Suprapubic skin (tissue), 4 donors: ENCODE measurements at regions not wholly inside any gene's neighbourhood (a gene's known extent, or its start where the extent isn't known, plus 50 kb on each side); places are given as distances from the start of the nearest gene placed in this dataset.

Experiments
- DNase-seq, 2 donors: peaks; one replicate each; pipeline ENCODE4 v3.0.0-alpha.2; 2019; ENCODE audit warnings: low spot score in 2 of 2
- H3K27ac ChIP-seq: fragments of 200-600 bp; sonication (generic); one replicate; pipeline ENCODE4 v1.5.1; 2019
- H3K27me3 ChIP-seq: fragments of 200-600 bp; sonication (generic); one replicate; pipeline ENCODE4 v1.5.1; 2019
- H3K36me3 ChIP-seq: fragments of 200-600 bp; sonication (generic); one replicate; pipeline ENCODE4 v1.5.1; 2019
- H3K4me1 ChIP-seq: fragments of 200-600 bp; sonication (generic); one replicate; pipeline ENCODE4 v1.5.1; 2019
- H3K4me3 ChIP-seq: fragments of 200-600 bp; sonication (generic); one replicate; pipeline ENCODE4 v1.5.1; 2019; ENCODE audit warnings: mild to moderate bottlenecking
- H3K9me3 ChIP-seq: fragments of 200-600 bp; sonication (generic); one replicate; pipeline ENCODE4 v1.5.1; 2019
- EP300 ChIP-seq: sonication (generic); formaldehyde crosslinking; IDR thresholded peaks from one replicate; pipeline ENCODE4 v1.6.1; 2017; ENCODE audit warnings: antibody characterized with exemption
- POLR2A ChIP-seq, 2 donors: fragments of 450-650 bp; IDR thresholded peaks; one replicate each; pipeline ENCODE4 v1.6.1; 2017; ENCODE audit warnings: antibody characterized with exemption in 2 of 2, mild to moderate bottlenecking in 2 of 2, moderate library complexity in 2 of 2
- POLR2AphosphoS5 ChIP-seq, 3 donors: sonication (generic); formaldehyde crosslinking; IDR thresholded peaks; one replicate each; pipeline ENCODE4 v1.6.1; 2017; ENCODE audit warnings: antibody characterized with exemption in 3 of 3
- WGBS: methylation state at CpG from one replicate; pipeline ENCODE4 v1.1.5; 2018; 5-methylcytosine and 5-hydroxymethylcytosine counted together
- TF ChIP-seq, protein P1 (sequence below), 2 donors: fragments of 200-600 bp in 1 of 2; fragments of 450-650 bp in 1 of 2; sonication (generic) in 1 of 2; IDR thresholded peaks; one replicate each; pipeline ENCODE4 v1.5.1; 2016 to 2019; ENCODE audit warnings: antibody characterized with exemption in 2 of 2, mild to moderate bottlenecking in 1 of 2, moderate library complexity in 1 of 2

DNA sequence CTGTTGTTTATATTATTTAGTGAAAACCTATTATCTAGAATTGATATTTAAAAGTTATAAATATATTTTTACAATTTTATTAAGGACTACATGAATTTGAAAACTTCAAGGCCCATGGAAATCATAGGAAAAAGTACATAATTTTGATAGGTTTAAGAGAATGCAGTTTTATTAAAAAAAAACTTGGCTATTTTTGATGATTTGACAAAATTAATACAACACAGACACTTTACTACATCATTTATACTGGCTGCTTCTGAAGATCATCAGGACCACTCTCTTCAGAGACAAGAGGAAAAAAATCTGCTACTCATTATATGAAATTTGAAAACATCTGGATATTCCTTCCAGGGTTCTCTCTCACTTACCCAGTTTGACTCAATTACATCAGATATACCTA lies 637.7 kb downstream of the BCKDHB start:
- H3K36me3 ChIP-seq: no peaks in the 10 kb centered on the region
- TF ChIP-seq POLR2A (IDR thresholded peaks at IDR 0.05) (no peak), POLR2AphosphoS5 (IDR thresholded peaks at IDR 0.05) (no peak), EP300 (no peak)
- TF ChIP-seq, protein P1, sequence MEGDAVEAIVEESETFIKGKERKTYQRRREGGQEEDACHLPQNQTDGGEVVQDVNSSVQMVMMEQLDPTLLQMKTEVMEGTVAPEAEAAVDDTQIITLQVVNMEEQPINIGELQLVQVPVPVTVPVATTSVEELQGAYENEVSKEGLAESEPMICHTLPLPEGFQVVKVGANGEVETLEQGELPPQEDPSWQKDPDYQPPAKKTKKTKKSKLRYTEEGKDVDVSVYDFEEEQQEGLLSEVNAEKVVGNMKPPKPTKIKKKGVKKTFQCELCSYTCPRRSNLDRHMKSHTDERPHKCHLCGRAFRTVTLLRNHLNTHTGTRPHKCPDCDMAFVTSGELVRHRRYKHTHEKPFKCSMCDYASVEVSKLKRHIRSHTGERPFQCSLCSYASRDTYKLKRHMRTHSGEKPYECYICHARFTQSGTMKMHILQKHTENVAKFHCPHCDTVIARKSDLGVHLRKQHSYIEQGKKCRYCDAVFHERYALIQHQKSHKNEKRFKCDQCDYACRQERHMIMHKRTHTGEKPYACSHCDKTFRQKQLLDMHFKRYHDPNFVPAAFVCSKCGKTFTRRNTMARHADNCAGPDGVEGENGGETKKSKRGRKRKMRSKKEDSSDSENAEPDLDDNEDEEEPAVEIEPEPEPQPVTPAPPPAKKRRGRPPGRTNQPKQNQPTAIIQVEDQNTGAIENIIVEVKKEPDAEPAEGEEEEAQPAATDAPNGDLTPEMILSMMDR (IDR thresholded peaks at IDR 0.05): no peak
- no peaks in the 10 kb centered on the region for H3K27me3 ChIP-seq
- H3K27ac ChIP-seq: no peak overlapping the region
- no peak for DNase-seq
- no peak overlapping the region for H3K4me3 ChIP-seq
- H3K9me3 ChIP-seq: no peaks in the 10 kb centered on the region
- no peaks in the 10 kb centered on the region for H3K4me1 ChIP-seq

DNA sequence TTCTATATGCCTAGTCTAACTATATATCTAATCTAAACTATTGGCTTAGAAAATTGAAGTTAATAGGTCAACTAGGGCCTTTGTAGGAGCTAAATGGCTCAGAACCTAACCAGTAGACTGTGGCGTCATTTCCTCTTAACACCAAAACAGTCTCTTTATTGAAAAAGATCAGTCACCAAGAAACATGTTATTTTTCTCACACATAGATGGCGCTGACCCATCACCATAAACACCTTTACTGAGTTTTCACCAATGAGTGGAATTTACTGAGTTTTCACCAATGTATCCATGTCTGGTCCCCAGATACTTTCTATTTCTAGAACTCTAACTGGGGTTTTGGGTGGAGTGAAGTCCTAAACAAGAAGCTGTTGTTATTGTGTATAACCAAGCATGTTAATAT lies 636.0 kb downstream of the BCKDHB start:
- Histone ChIP-seq H3K4me1 (no peaks in the 10 kb centered on the region), H3K36me3 (no peaks in the 10 kb centered on the region), H3K4me3 (no peak overlapping the region), H3K27me3 (no peaks in the 10 kb centered on the region), H3K9me3 (no peaks in the 10 kb centered on the region), H3K27ac (no peak overlapping the region)
- DNase-seq: no peak
- TF ChIP-seq POLR2AphosphoS5 (IDR thresholded peaks at IDR 0.05) (no peak), EP300 (no peak), POLR2A (IDR thresholded peaks at IDR 0.05) (no peak)
- TF ChIP-seq, protein P1 (IDR thresholded peaks at IDR 0.05): no peak
- WGBS: 34% methylated on average over 2 of the region's 2 CpGs

- no peak overlapping the region for H3K27ac ChIP-seq
- DNase-seq: no peak
- no peaks in the 10 kb centered on the region for H3K36me3 ChIP-seq
- TF ChIP-seq POLR2AphosphoS5 (IDR thresholded peaks at IDR 0.05): no peak
- TF ChIP-seq POLR2A (IDR thresholded peaks at IDR 0.05): no peak
- TF ChIP-seq EP300: no peak
- TF ChIP-seq, protein P1 (IDR thresholded peaks at IDR 0.05): no peak
- no peak overlapping the region for H3K4me3 ChIP-seq
- 44% methylated on average over 2 of the region's 2 CpGs for WGBS
- no peaks in the 10 kb centered on the region for H3K4me1 ChIP-seq
- no peaks in the 10 kb centered on the region for H3K27me3 ChIP-seq
- no peaks in the 10 kb centered on the region for H3K9me3 ChIP-seq
Observed at GRCh38 chr6:80733641-80734040, 627.2 kb downstream of the BCKDHB start.

- H3K9me3 ChIP-seq: no peaks in the 10 kb centered on the region
- no peak overlapping the region for H3K27ac ChIP-seq
- no peaks in the 10 kb centered on the region for H3K27me3 ChIP-seq
- peaks cover 2% of the 10 kb centered on the region for H3K4me1 ChIP-seq
- TF ChIP-seq POLR2AphosphoS5 (IDR thresholded peaks at IDR 0.05) (no peak), EP300 (no peak), POLR2A (IDR thresholded peaks at IDR 0.05) (no peak)
- TF ChIP-seq, protein P1 (IDR thresholded peaks at IDR 0.05): no peak
- 55% methylated on average over 1 of the region's 1 CpG for WGBS
- DNase-seq: no peak
- H3K36me3 ChIP-seq: no peaks in the 10 kb centered on the region
- no peak overlapping the region for H3K4me3 ChIP-seq
Observed at GRCh38 chr6:80728830-80729229, 622.4 kb downstream of the BCKDHB start.

DNA sequence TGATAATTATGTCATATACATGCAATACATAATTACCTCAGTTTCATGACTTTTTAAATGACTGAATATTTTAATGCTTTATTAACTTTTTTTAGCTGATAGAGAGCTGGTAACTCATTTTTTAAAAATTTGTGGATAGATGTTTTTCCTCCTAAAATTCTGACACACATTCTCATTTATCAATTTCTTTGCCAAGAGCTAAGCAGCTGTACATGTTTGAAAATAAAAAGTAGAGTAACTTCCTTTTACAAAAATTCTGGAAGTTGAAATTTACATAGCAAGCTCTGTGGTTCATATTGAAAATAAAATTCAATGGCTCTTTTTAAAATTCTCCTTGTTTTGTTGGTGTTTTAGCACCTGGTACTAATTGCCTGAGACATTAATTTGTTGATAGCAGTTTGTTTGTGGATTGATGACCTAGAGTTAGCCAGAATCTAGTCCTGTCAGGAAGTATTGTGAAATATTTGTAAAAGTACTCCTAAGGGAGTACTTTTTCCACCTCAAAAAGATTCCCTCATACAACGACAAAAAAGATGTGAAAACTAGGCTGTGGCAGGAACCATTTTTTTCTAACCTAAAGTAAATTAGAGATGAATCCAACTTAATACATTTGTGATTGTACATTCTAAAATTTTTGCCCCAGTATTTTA lies 621.8 kb downstream of the BCKDHB start:
- 35% methylated on average over 1 of the region's 1 CpG for WGBS
- no peak for DNase-seq
- H3K4me3 ChIP-seq: no peak overlapping the region
- no peaks in the 10 kb centered on the region for H3K9me3 ChIP-seq
- TF ChIP-seq, protein P1 (IDR thresholded peaks at IDR 0.05): no peak
- TF ChIP-seq EP300 (no peak), POLR2A (IDR thresholded peaks at IDR 0.05) (no peak), POLR2AphosphoS5 (IDR thresholded peaks at IDR 0.05) (no peak)
- no peaks in the 10 kb centered on the region for H3K36me3 ChIP-seq
- peaks cover 2% of the 10 kb centered on the region for H3K4me1 ChIP-seq
- H3K27ac ChIP-seq: no peak overlapping the region
- no peaks in the 10 kb centered on the region for H3K27me3 ChIP-seq
